IMR-90 (cell line): ENCODE measurements at regions not wholly inside any gene's neighbourhood (a gene's known extent, or its start where the extent isn't known, plus 50 kb on each side); places are given as distances from the start of the nearest gene placed in this dataset.

Source experiments
- ATAC-seq: fragments of 200-7000 bp; cut with Tn5 transposase; 2 replicates; pipeline ENCODE4 v1.9.1; 2020; ENCODE audit warnings: low read depth, mild to moderate bottlenecking, moderate library complexity
- BruUV-seq: library from RNA; stranded (reverse); fragments of 400-500 nt; replicated peaks from 2 replicates; lab custom pipeline; 2021; lab: Mats Ljungman, UMichigan
- CTCF ChIA-PET: fragments of 300-600 bp; formaldehyde crosslinking; extraction: SDS; loops from one replicate; lab custom pipeline; 2021; ENCODE audit warnings: antibody characterized with exemption; lab: Yijun Ruan, JAX
- POLR2A ChIA-PET: fragments of 300-600 bp; sonication (Branson Sonifier 250); formaldehyde crosslinking; loops from one replicate; lab custom pipeline; 2022; ENCODE audit warnings: antibody characterized with exemption; ENCODE audit not compliant: unreplicated experiment; lab: Charles Lee
- DNase-seq: peaks from one replicate; pipeline ENCODE4 v3.0.0; 2013
- H2AFZ ChIP-seq: replicated peaks from 2 replicates; pipeline ENCODE3; 2013; ENCODE audit warnings: low read length, mild to moderate bottlenecking; ENCODE audit not compliant: poor library complexity
- H2AK5ac ChIP-seq: 2 replicates; pipeline ENCODE4 v1.6.1; 2013; ENCODE audit warnings: low read depth, low read length, inconsistent platforms
- H2AK9ac ChIP-seq: replicated peaks from 2 replicates; pipeline ENCODE3; 2013; ENCODE audit warnings: mild to moderate bottlenecking, low read depth, low read length, moderate library complexity; ENCODE audit not compliant: poor library complexity
- H2BK120ac ChIP-seq: 2 replicates; pipeline ENCODE4 v1.6.1; 2013; ENCODE audit warnings: low read depth, low read length, inconsistent platforms
- H2BK15ac ChIP-seq: 3 replicates; pipeline ENCODE4 v1.6.1; 2013; ENCODE audit warnings: low read depth, low read length, inconsistent platforms
- H2BK20ac ChIP-seq: 2 replicates; pipeline ENCODE4 v1.6.1; 2013; ENCODE audit warnings: low read depth, mild to moderate bottlenecking, inconsistent platforms, low read length, moderate library complexity
- H2BK5ac ChIP-seq: 2 replicates; pipeline ENCODE4 v1.6.1; 2013; ENCODE audit warnings: mild to moderate bottlenecking, low read depth, low read length, inconsistent platforms; ENCODE audit not compliant: poor library complexity, severe bottlenecking
- H3K14ac ChIP-seq: replicated peaks from 2 replicates; pipeline ENCODE4 v1.6.1; 2013; ENCODE audit warnings: low read depth, low read length, inconsistent platforms
- H3K18ac ChIP-seq: 2 replicates; pipeline ENCODE4 v1.6.1; 2013; ENCODE audit warnings: low read depth, low read length, control low read depth
- H3K23ac ChIP-seq: 2 replicates; pipeline ENCODE4 v1.6.1; 2013; ENCODE audit warnings: low read depth, low read length, inconsistent platforms
- H3K27ac ChIP-seq: 2 replicates; pipeline ENCODE4 v1.5.1; 2013; ENCODE audit warnings: mild to moderate bottlenecking, control low read depth, low read length; ENCODE audit not compliant: insufficient read depth
- H3K27me3 ChIP-seq: 2 replicates; pipeline ENCODE4 v1.6.1; 2013; ENCODE audit warnings: low read length; ENCODE audit not compliant: control insufficient read depth, insufficient read depth
- H3K36me3 ChIP-seq: 2 replicates; pipeline ENCODE4 v1.6.1; 2013; ENCODE audit warnings: low read length, mixed read lengths; ENCODE audit not compliant: control insufficient read depth, insufficient read depth
- H3K4ac ChIP-seq: 2 replicates; pipeline ENCODE4 v1.6.1; 2013; ENCODE audit warnings: low read depth, low read length, inconsistent platforms
- H3K4me1 ChIP-seq: 2 replicates; pipeline ENCODE4 v1.6.1; 2013; ENCODE audit warnings: low read length, mixed read lengths; ENCODE audit not compliant: control insufficient read depth, insufficient read depth
- H3K4me2 ChIP-seq: 2 replicates; pipeline ENCODE4 v1.6.1; 2013; ENCODE audit warnings: low read depth, mild to moderate bottlenecking, control low read depth, low read length, moderate library complexity
- H3K4me3 ChIP-seq: 2 replicates; pipeline ENCODE4 v1.5.1; 2013; ENCODE audit warnings: low read depth, mild to moderate bottlenecking, control low read depth, low read length, moderate library complexity; ENCODE audit not compliant: insufficient read depth
- H3K56ac ChIP-seq: 2 replicates; pipeline ENCODE4 v1.6.1; 2013; ENCODE audit warnings: low read length, inconsistent platforms; ENCODE audit not compliant: insufficient read depth; ENCODE audit errors: extremely low read depth
- H3K79me1 ChIP-seq, 2 experiments: 2 replicates each; pipeline ENCODE4 v1.6.1; 2013; ENCODE audit warnings: low read length in 2 of 2, inconsistent platforms in 1 of 2, low read depth in 1 of 2
- H3K9ac ChIP-seq: 2 replicates; pipeline ENCODE4 v1.6.1; 2013; ENCODE audit warnings: low read depth, low read length, control low read depth
- H3K9me1 ChIP-seq: 2 replicates; pipeline ENCODE4 v1.6.1; 2013; ENCODE audit warnings: low read length, inconsistent platforms; ENCODE audit not compliant: insufficient read depth
- H3K9me3 ChIP-seq: 2 replicates; pipeline ENCODE4 v1.6.1; 2013; ENCODE audit warnings: low read length; ENCODE audit not compliant: control insufficient read depth, insufficient read depth
- H4K20me1 ChIP-seq: 2 replicates; pipeline ENCODE4 v1.6.1; 2013; ENCODE audit warnings: low read length, inconsistent platforms; ENCODE audit not compliant: insufficient read depth
- H4K5ac ChIP-seq: 2 replicates; pipeline ENCODE4 v1.6.1; 2013; ENCODE audit warnings: mild to moderate bottlenecking, low read depth, low read length, control low read depth
- H4K8ac ChIP-seq, 2 experiments: 2 replicates each; pipeline ENCODE4 v1.6.1; 2013; ENCODE audit warnings: low read depth in 2 of 2, low read length in 2 of 2, control low read depth in 1 of 2, inconsistent platforms in 1 of 2
- H4K91ac ChIP-seq: 2 replicates; pipeline ENCODE4 v1.6.1; 2013; ENCODE audit warnings: low read depth, low read length, inconsistent platforms; ENCODE audit not compliant: insufficient read depth
- BHLHE40 ChIP-seq: fragments of 150-350 bp; IDR thresholded peaks from 2 replicates; pipeline ENCODE4 v1.6.1; 2016; ENCODE audit warnings: mild to moderate bottlenecking, low read depth, low read length
- CEBPB ChIP-seq: IDR thresholded peaks from 2 replicates; pipeline ENCODE4 v1.6.1; 2012; ENCODE audit warnings: low read depth, low read length, improper control_type of control experiment
- CHD1 ChIP-seq: IDR thresholded peaks from 2 replicates; pipeline ENCODE4 v1.6.1; 2012; ENCODE audit warnings: low read depth, low read length, improper control_type of control experiment
- CTCF ChIP-seq: conservative IDR thresholded peaks from 2 replicates; pipeline ENCODE4 v1.5.1; 2012; ENCODE audit warnings: mild to moderate bottlenecking, low read depth, low read length, improper control_type of control experiment
- ELK1 ChIP-seq: fragments of 150-350 bp; IDR thresholded peaks from 2 replicates; pipeline ENCODE4 v1.6.1; 2016; ENCODE audit warnings: low read depth, mild to moderate bottlenecking, low read length, moderate library complexity, borderline replicate concordance
- FOS ChIP-seq: fragments of 150-350 bp; IDR thresholded peaks from 2 replicates; pipeline ENCODE4 v1.6.1; 2016; ENCODE audit warnings: low read depth, low read length
- MAFK ChIP-seq: IDR thresholded peaks from 2 replicates; pipeline ENCODE4 v1.6.1; 2012; ENCODE audit warnings: low read depth, low read length, improper control_type of control experiment
- MAZ ChIP-seq: IDR thresholded peaks from 2 replicates; pipeline ENCODE4 v1.6.1; 2012; ENCODE audit warnings: low read depth, mild to moderate bottlenecking, low read length, improper control_type of control experiment, moderate library complexity, borderline replicate concordance
- MXI1 ChIP-seq: IDR thresholded peaks from 2 replicates; pipeline ENCODE4 v1.6.1; 2012; ENCODE audit warnings: low read depth, mild to moderate bottlenecking, low read length, moderate library complexity, borderline replicate concordance
- NFE2L2 ChIP-seq: fragments of 150-350 bp; IDR thresholded peaks from 2 replicates; pipeline ENCODE4 v1.6.1; 2016; ENCODE audit warnings: low read depth, mild to moderate bottlenecking, low read length
- POLR2A ChIP-seq: IDR thresholded peaks from 2 replicates; pipeline ENCODE4 v1.6.1; 2012; ENCODE audit warnings: mild to moderate bottlenecking, low read depth, low read length
- RAD21 ChIP-seq: IDR thresholded peaks from 2 replicates; pipeline ENCODE4 v1.6.1; 2012; ENCODE audit warnings: low read length, improper control_type of control experiment
- RCOR1 ChIP-seq: IDR thresholded peaks from 2 replicates; pipeline ENCODE4 v1.6.1; 2012; ENCODE audit warnings: mild to moderate bottlenecking, low read length, improper control_type of control experiment; ENCODE audit not compliant: insufficient replicate concordance
- RFX5 ChIP-seq: IDR thresholded peaks from 2 replicates; pipeline ENCODE4 v1.8.0; 2012; ENCODE audit warnings: low read depth, mild to moderate bottlenecking, low read length, moderate library complexity
- SMC3 ChIP-seq: fragments of 150-350 bp; IDR thresholded peaks from 2 replicates; pipeline ENCODE4 v1.6.1; 2016; ENCODE audit warnings: low read depth, mild to moderate bottlenecking, antibody characterized with exemption, low read length, moderate library complexity
- USF2 ChIP-seq: fragments of 150-350 bp; IDR thresholded peaks from 2 replicates; pipeline ENCODE4 v1.6.1; 2017; ENCODE audit warnings: mild to moderate bottlenecking, antibody characterized with exemption, low read length, low read depth
- WGBS, 2 experiments: methylation state at CpG; one replicate each; pipeline versions ENCODE4 v1.1.5 to v1.1.7; 2013; ENCODE audit warnings: missing lambda C conversion rate in 2 of 2; ENCODE audit not compliant: insufficient read length in 1 of 2; ENCODE audit errors: extremely low coverage in 2 of 2; 5-methylcytosine and 5-hydroxymethylcytosine counted together
- dilution Hi-C: fragments of 300-500 bp; cut with HindIII; formaldehyde crosslinking; loops from one replicate; pipeline ENCODE4 v1.14.3; 2018; ENCODE audit warnings: low sequenced_read_pairs; ENCODE audit not compliant: unreplicated experiment
- in situ Hi-C: fragments of 300-500 bp; cut with MboI; formaldehyde crosslinking; loops from 3 replicates; pipeline ENCODE4 v1.14.3; 2019; ENCODE audit warnings: low sequenced_read_pairs, inconsistent platforms, mixed read lengths
- intact Hi-C: fragments of 100-400 bp; cut with micrococcal nuclease; formaldehyde crosslinking; loops from 2 replicates; pipeline ENCODE4 v1.10.0; 2022

GRCh38 chr1:80341021-80341420 is 1334.5 kb upstream of the ADGRL4 start:
- no peak overlapping the region for H2BK120ac ChIP-seq
- TF ChIP-seq ELK1, result no peak
- no peak for TF ChIP-seq MXI1
- no peak for TF ChIP-seq POLR2A
- no peak for TF ChIP-seq RFX5
- no peak for TF ChIP-seq FOS
- no peak for TF ChIP-seq BHLHE40
- TF ChIP-seq CTCF, result no peak
- TF ChIP-seq MAFK, result no peak
- no peak for TF ChIP-seq NFE2L2
- no peak for TF ChIP-seq CHD1
- TF ChIP-seq USF2, result no peak
- TF ChIP-seq SMC3, result no peak
- no peak for TF ChIP-seq CEBPB
- no peak for TF ChIP-seq RCOR1
- no peak for TF ChIP-seq MAZ
- TF ChIP-seq RAD21, result no peak
- no peaks in the 10 kb centered on the region for H3K79me1 ChIP-seq
- H4K20me1 ChIP-seq, result no peaks in the 10 kb centered on the region
- in situ Hi-C loops (no loop called here), intact Hi-C loops (no loop called here), dilution Hi-C loops (no loop called here)
- no peaks in the 10 kb centered on the region for H3K36me3 ChIP-seq
- no peaks in the 10 kb centered on the region for H3K9me1 ChIP-seq
- H2BK20ac ChIP-seq, result no peak overlapping the region
- H3K18ac ChIP-seq, result no peak overlapping the region
- no peak overlapping the region for H4K91ac ChIP-seq
- no peak overlapping the region for H2AK9ac ChIP-seq
- ChIA-PET POLR2A (no interaction called here), CTCF (no interaction called here)
- no peak overlapping the region for H3K23ac ChIP-seq
- H2BK15ac ChIP-seq, result no peak overlapping the region
- H3K27me3 ChIP-seq, result no peaks in the 10 kb centered on the region
- no peak for ATAC-seq
- no peak overlapping the region for H4K8ac ChIP-seq
- no peak overlapping the region for H4K5ac ChIP-seq
- H3K4me2 ChIP-seq, result no peak overlapping the region
- BruUV-seq, result no TSS peak
- 100% methylated on average over 1 of the region's 3 CpGs; no CpG with 5 or more reads in 1 of the 2 experiments for WGBS, 2 experiments
- no peak overlapping the region for H3K27ac ChIP-seq
- no peaks in the 10 kb centered on the region for H3K9me3 ChIP-seq
- no peak overlapping the region for H3K9ac ChIP-seq
- no peak overlapping the region for H3K56ac ChIP-seq
- no peak overlapping the region for H3K4ac ChIP-seq
- no peak overlapping the region for H2BK5ac ChIP-seq
- no peak overlapping the region for H2AFZ ChIP-seq
- no peak overlapping the region for H3K14ac ChIP-seq
- no peak for DNase-seq
- no peak overlapping the region for H3K4me3 ChIP-seq
- H3K4me1 ChIP-seq, result no peaks in the 10 kb centered on the region
- no peak overlapping the region for H2AK5ac ChIP-seq
